ENCODE measurements at regions not wholly inside any gene's neighbourhood (a gene's known extent, or its start where the extent isn't known, plus 50 kb on each side); places are given as distances from the start of the nearest gene placed in this dataset.

DNA sequence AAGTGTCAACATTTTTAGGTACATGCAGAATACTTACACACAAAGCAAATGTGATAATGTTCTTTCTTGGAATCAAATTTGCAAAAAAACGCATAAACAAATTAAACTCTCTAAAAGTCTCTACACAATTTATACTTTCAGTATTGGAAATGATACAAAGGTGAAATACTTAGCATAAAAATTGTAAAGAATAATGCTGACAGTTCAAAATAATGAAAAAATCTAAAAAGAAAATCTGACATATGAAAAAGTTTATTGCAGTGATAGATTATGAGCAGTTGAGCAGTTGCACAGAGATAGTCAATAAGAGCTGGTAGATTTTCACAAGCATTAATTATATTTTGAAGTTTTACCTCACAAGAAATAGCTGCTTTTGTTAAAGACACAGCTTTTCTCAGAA, 1176.4 kb upstream of the EYS start:
- no peak for TF ChIP-seq TCF12 (IDR thresholded peaks at IDR 0.05; ENCODE audit: low read depth)
- no peak for TF ChIP-seq TAF1 (IDR thresholded peaks at IDR 0.05; ENCODE audit: low read depth)
- TF ChIP-seq YY1 (IDR thresholded peaks at IDR 0.05; ENCODE audit: low read depth), result no peak
- TF ChIP-seq CREB1 (IDR thresholded peaks at IDR 0.05; ENCODE audit: low read depth), result no peak
- no peak for TF ChIP-seq NFIC (IDR thresholded peaks at IDR 0.05)
- TF ChIP-seq, protein P1, sequence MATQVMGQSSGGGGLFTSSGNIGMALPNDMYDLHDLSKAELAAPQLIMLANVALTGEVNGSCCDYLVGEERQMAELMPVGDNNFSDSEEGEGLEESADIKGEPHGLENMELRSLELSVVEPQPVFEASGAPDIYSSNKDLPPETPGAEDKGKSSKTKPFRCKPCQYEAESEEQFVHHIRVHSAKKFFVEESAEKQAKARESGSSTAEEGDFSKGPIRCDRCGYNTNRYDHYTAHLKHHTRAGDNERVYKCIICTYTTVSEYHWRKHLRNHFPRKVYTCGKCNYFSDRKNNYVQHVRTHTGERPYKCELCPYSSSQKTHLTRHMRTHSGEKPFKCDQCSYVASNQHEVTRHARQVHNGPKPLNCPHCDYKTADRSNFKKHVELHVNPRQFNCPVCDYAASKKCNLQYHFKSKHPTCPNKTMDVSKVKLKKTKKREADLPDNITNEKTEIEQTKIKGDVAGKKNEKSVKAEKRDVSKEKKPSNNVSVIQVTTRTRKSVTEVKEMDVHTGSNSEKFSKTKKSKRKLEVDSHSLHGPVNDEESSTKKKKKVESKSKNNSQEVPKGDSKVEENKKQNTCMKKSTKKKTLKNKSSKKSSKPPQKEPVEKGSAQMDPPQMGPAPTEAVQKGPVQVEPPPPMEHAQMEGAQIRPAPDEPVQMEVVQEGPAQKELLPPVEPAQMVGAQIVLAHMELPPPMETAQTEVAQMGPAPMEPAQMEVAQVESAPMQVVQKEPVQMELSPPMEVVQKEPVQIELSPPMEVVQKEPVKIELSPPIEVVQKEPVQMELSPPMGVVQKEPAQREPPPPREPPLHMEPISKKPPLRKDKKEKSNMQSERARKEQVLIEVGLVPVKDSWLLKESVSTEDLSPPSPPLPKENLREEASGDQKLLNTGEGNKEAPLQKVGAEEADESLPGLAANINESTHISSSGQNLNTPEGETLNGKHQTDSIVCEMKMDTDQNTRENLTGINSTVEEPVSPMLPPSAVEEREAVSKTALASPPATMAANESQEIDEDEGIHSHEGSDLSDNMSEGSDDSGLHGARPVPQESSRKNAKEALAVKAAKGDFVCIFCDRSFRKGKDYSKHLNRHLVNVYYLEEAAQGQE (IDR thresholded peaks at IDR 0.05; ENCODE audit: low read depth), result no peak
- TF ChIP-seq CEBPB (IDR thresholded peaks at IDR 0.05), result no peak
- no peak for TF ChIP-seq EGR1 (IDR thresholded peaks at IDR 0.05)
- no peak for TF ChIP-seq EP300 (IDR thresholded peaks at IDR 0.05; ENCODE audit: borderline replicate concordance)
- TF ChIP-seq, protein P2, sequence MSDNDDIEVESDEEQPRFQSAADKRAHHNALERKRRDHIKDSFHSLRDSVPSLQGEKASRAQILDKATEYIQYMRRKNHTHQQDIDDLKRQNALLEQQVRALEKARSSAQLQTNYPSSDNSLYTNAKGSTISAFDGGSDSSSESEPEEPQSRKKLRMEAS (IDR thresholded peaks at IDR 0.05), result no peak
- TF ChIP-seq FOXM1 (IDR thresholded peaks at IDR 0.05; ENCODE audit: borderline replicate concordance, low read depth), result no peak
- no peak for TF ChIP-seq RAD21 (IDR thresholded peaks at IDR 0.05; ENCODE audit: low read depth)
